HEK293 (cell line): ENCODE measurements at regions not wholly inside any gene's neighbourhood (a gene's known extent, or its start where the extent isn't known, plus 50 kb on each side); places are given as distances from the start of the nearest gene placed in this dataset.

ENCODE experiments used
- CTCF ChIP-seq: fragments of 450-650 bp; formaldehyde crosslinking; IDR thresholded peaks from 2 replicates; pipeline ENCODE4 v1.5.1; 2016; ENCODE audit warnings: missing biosample characterization, missing genetic modification characterization
- ZBTB21 ChIP-seq: fragments of 450-650 bp; formaldehyde crosslinking; IDR thresholded peaks from 2 replicates; pipeline ENCODE4 v1.5.1; 2017; ENCODE audit warnings: missing biosample characterization, missing genetic modification characterization
- ZNF114 ChIP-seq: fragments of 450-650 bp; formaldehyde crosslinking; IDR thresholded peaks from 2 replicates; pipeline ENCODE4 v1.5.0; 2017; ENCODE audit warnings: missing biosample characterization, missing genetic modification characterization
- ZNF248 ChIP-seq: fragments of 450-650 bp; formaldehyde crosslinking; IDR thresholded peaks from 2 replicates; pipeline ENCODE4 v1.5.1; 2017; ENCODE audit warnings: missing biosample characterization, missing genetic modification characterization
- ZNF747 ChIP-seq: fragments of 450-650 bp; formaldehyde crosslinking; IDR thresholded peaks from 2 replicates; pipeline ENCODE4 v1.5.1; 2016; ENCODE audit warnings: missing biosample characterization, missing genetic modification characterization

DNA sequence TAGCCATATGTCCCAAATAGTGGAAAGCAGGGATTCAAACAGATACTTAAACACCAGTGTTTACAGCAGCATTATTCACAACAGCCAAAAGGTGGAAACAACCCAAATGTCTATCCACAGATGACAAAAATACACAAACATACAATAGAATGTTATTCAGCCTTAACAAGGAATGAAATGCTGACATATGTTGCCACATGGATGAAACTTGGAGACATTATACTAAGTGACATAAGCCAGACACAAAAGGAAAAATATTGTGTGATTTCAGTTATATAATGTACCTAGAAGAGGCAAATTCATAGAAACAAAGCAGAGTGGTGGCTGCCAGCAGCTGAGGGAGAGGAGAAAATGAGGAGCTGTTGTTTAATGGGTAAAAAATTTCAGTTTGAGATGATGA is 533.9 kb upstream of the FZD8 start:
- no peak for TF ChIP-seq ZNF248 (tag by site-specific recombination)
- no peak for TF ChIP-seq ZNF114 (tag by site-specific recombination)
- TF ChIP-seq ZBTB21 (tag by site-specific recombination) = no peak
- TF ChIP-seq CTCF (tag by site-specific recombination) = no peak
- no peak for TF ChIP-seq ZNF747
